Tibial artery (tissue), 4 donors: ENCODE measurements at regions not wholly inside any gene's neighbourhood (a gene's known extent, or its start where the extent isn't known, plus 50 kb on each side); places are given as distances from the start of the nearest gene placed in this dataset.

Source experiments
- DNase-seq, 2 donors: peaks; one replicate each; pipeline ENCODE4 v3.0.0-alpha.2; 2019
- H3K27ac ChIP-seq, 2 donors: fragments of 200-600 bp; sonication (generic) in 1 of 2; 1 replicate in 1 of 2; 2 replicates in 1 of 2; pipeline ENCODE4 v1.5.1; 2018 to 2019; ENCODE audit warnings: mild to moderate bottlenecking in 1 of 2
- H3K27me3 ChIP-seq, 2 donors: fragments of 200-600 bp; sonication (generic) in 1 of 2; one replicate each; pipeline versions ENCODE4 v1.5.1 to v1.6.0; 2016 to 2019
- H3K36me3 ChIP-seq, 3 donors: fragments of 200-600 bp; sonication (generic) in 2 of 3; one replicate each; pipeline ENCODE4 v1.5.1; 2016 to 2019; ENCODE audit warnings: mild to moderate bottlenecking in 2 of 3
- H3K4me1 ChIP-seq, 4 donors: fragments of 200-600 bp; sonication (generic) in 2 of 4; 1 replicate in 3 of 4; 2 replicates in 1 of 4; pipeline ENCODE4 v1.5.1; 2016 to 2019
- H3K4me3 ChIP-seq, 2 donors: fragments of 200-600 bp; sonication (generic) in 1 of 2; 1 replicate in 1 of 2; 2 replicates in 1 of 2; pipeline ENCODE4 v1.5.1; 2018 to 2019; ENCODE audit warnings: mild to moderate bottlenecking in 2 of 2
- H3K9me3 ChIP-seq, 3 donors: fragments of 200-600 bp; sonication (generic) in 1 of 3; one replicate each; pipeline ENCODE4 v1.5.1; 2016 to 2019
- intact Hi-C: fragments of 100-400 bp; cut with DNase I; formaldehyde crosslinking; loops from one replicate; pipeline ENCODE4 v1.15.0; 2023; ENCODE audit warnings: low total_unique reads
- TF ChIP-seq, protein P1 (sequence below), 2 experiments: fragments of 200-600 bp in 1 of 2; fragments of 450-650 bp in 1 of 2; IDR thresholded peaks; one replicate each; pipeline ENCODE4 v1.5.1; 2017 to 2019; ENCODE audit warnings: antibody characterized with exemption in 2 of 2, mild to moderate bottlenecking in 1 of 2, moderate library complexity in 1 of 2

DNA sequence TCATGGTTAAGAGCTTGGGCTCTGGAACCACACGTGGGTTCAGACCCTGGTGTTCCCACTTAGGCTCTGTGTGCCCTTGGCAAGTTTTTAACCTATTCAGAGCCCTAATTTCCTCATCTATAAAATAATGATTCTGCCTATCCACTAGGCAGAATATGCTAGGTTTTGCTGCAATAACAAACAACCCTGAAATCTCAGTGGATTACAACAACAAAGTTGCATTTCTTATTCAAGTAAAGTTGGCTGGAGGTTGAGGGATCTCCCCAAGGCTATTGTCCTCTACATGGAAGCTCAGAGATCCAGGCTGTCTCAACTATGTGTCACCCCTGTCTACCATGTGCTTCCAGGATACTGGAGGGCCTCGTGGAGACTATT lies 275.4 kb upstream of the SIX2 start:
- Histone ChIP-seq H3K4me1 (peaks cover 0 to 34% (median 17%) of the 10 kb centered on the region in 4 donors), H3K9me3 (no peaks in the 10 kb centered on the region), H3K27ac (peak overlapping the region; percentile 65 to 72), H3K36me3 (no peaks in the 10 kb centered on the region), H3K4me3 (no peak overlapping the region), H3K27me3 (no peaks in the 10 kb centered on the region)
- intact Hi-C loops: loop anchor here (10.0 kb wide), 1 partner anchor 140 kb away; no protein-coding TSS in a partner anchor
- no peak for DNase-seq
- TF ChIP-seq, protein P1, sequence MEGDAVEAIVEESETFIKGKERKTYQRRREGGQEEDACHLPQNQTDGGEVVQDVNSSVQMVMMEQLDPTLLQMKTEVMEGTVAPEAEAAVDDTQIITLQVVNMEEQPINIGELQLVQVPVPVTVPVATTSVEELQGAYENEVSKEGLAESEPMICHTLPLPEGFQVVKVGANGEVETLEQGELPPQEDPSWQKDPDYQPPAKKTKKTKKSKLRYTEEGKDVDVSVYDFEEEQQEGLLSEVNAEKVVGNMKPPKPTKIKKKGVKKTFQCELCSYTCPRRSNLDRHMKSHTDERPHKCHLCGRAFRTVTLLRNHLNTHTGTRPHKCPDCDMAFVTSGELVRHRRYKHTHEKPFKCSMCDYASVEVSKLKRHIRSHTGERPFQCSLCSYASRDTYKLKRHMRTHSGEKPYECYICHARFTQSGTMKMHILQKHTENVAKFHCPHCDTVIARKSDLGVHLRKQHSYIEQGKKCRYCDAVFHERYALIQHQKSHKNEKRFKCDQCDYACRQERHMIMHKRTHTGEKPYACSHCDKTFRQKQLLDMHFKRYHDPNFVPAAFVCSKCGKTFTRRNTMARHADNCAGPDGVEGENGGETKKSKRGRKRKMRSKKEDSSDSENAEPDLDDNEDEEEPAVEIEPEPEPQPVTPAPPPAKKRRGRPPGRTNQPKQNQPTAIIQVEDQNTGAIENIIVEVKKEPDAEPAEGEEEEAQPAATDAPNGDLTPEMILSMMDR (IDR thresholded peaks at IDR 0.05): no peak

DNA sequence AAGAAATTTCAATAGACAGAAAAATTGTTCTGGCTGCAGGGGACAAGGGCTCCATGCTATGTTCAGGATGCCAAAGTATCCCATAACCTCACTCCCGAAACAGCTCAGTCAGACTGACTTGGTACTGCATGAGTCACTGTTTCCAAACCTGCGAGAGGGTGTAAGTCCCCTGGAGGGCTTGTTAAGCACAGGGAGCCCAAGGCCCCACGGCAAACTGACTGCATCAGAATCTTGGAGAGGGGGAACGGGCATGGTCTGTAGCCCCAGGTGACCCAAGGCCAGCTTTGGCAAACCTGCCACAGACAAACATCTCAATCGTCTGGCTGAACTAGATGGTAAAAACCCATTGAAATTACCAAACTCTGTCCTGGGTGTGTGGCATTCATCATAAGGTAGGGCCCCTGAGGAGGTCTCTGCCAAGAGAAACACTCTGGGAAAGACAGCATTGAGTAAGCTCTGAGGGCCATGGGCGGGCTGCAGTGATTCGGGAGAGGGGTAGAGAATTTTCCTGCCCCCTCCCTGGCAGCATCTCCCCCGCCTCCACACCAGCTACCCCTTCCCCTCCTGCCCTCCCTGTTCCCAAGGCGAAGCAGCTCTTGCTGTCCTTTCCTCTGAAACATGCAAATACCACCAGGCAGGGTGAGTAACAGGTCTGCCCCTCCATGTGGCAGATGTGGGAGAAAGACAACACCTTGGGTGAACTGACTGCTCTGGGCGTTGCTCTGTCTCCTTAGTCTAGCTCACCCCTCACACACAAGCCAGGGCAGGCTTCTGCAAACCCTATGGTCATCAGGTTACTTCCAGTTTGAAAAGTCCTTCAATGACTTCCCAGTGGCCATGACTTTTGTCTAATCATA lies 274.7 kb upstream of the SIX2 start:
- H3K4me3 ChIP-seq: no peak overlapping the region
- no peaks in the 10 kb centered on the region for H3K9me3 ChIP-seq
- H3K27ac ChIP-seq: peak overlapping the region; percentile 65 to 72
- TF ChIP-seq, protein P1 (IDR thresholded peaks at IDR 0.05): no peak
- H3K27me3 ChIP-seq: no peaks in the 10 kb centered on the region
- peaks cover 0 to 34% (median 17%) of the 10 kb centered on the region in 4 donors for H3K4me1 ChIP-seq
- DNase-seq: peak in 1 of 2 donors; percentile 78
- intact Hi-C loops: loop anchor here (10.0 kb wide), 1 partner anchor 141 kb away; no protein-coding TSS in a partner anchor
- H3K36me3 ChIP-seq: no peaks in the 10 kb centered on the region

GRCh38 chr2:45282646-45283045 lies 273.4 kb upstream of the SIX2 start:
- Histone ChIP-seq H3K27me3 (no peaks in the 10 kb centered on the region), H3K4me1 (peaks cover 0 to 47% (median 18%) of the 10 kb centered on the region in 4 donors), H3K36me3 (no peaks in the 10 kb centered on the region), H3K27ac (peak overlapping the region in 1 of 2 donors; percentile 72), H3K4me3 (no peak overlapping the region), H3K9me3 (no peaks in the 10 kb centered on the region)
- TF ChIP-seq, protein P1 (IDR thresholded peaks at IDR 0.05): no peak
- intact Hi-C loops: loop anchor here (10.0 kb wide), 1 partner anchor 142 kb away; no protein-coding TSS in a partner anchor
- no peak for DNase-seq

- H3K4me1 ChIP-seq: peaks cover 0 to 48% (median 23%) of the 10 kb centered on the region in 4 donors
- no peaks in the 10 kb centered on the region for H3K9me3 ChIP-seq
- TF ChIP-seq, protein P1 (IDR thresholded peaks at IDR 0.05): no peak
- H3K36me3 ChIP-seq: no peaks in the 10 kb centered on the region
- intact Hi-C loops: loop anchor here (10.0 kb wide), 1 partner anchor 143 kb away; no protein-coding TSS in a partner anchor
- H3K27me3 ChIP-seq: no peaks in the 10 kb centered on the region
- H3K27ac ChIP-seq: no peak overlapping the region
- DNase-seq: no peak
- no peak overlapping the region for H3K4me3 ChIP-seq
Measured at GRCh38 chr2:45281311-45281710, 272.1 kb upstream of the SIX2 start.

- DNase-seq: peak in 1 of 2 donors; percentile 46
- Histone ChIP-seq H3K36me3 (no peaks in the 10 kb centered on the region), H3K27me3 (no peaks in the 10 kb centered on the region), H3K27ac (no peak overlapping the region), H3K9me3 (no peaks in the 10 kb centered on the region), H3K4me3 (no peak overlapping the region), H3K4me1 (peaks cover 0 to 52% (median 24%) of the 10 kb centered on the region in 4 donors)
- intact Hi-C loops: loop anchor here (10.0 kb wide), 1 partner anchor 144 kb away; no protein-coding TSS in a partner anchor
- TF ChIP-seq, protein P1 (IDR thresholded peaks at IDR 0.05): no peak
Measured at GRCh38 chr2:45280794-45281193, 271.5 kb upstream of the SIX2 start.
